Spleen (tissue), 11 donors: ENCODE measurements at regions not wholly inside any gene's neighbourhood (a gene's known extent, or its start where the extent isn't known, plus 50 kb on each side); places are given as distances from the start of the nearest gene placed in this dataset.

ENCODE experiments used
- DNase-seq: peaks from one replicate; pipeline ENCODE4 v3.0.0-alpha.2; 2020
- H3K27ac ChIP-seq, 8 donors: fragments of 200-600 bp; sonication (generic) in 7 of 8; 1 replicate in 4 of 8; 2 replicates in 4 of 8; pipeline versions ENCODE4 v1.5.0 to v1.8.0; 2016 to 2021; ENCODE audit warnings: inconsistent platforms in 4 of 8, mild to moderate bottlenecking in 4 of 8, moderate library complexity in 1 of 8
- H3K27me3 ChIP-seq, 7 donors: fragments of 200-600 bp; sonication (generic) in 6 of 7; replicated peaks in 1 of 7; 1 replicate in 4 of 7; 2 replicates in 3 of 7; pipeline versions ENCODE4 v1.5.0 to v1.8.0; 2016 to 2021; ENCODE audit warnings: inconsistent platforms in 3 of 7, mild to moderate bottlenecking in 1 of 7
- H3K36me3 ChIP-seq, 6 donors: fragments of 200-600 bp; sonication (generic) in 5 of 6; 1 replicate in 4 of 6; 2 replicates in 2 of 6; pipeline versions ENCODE4 v1.5.0 to v1.8.0; 2016 to 2021; ENCODE audit warnings: inconsistent platforms in 2 of 6
- H3K4me1 ChIP-seq, 6 donors: fragments of 200-600 bp; sonication (generic) in 5 of 6; 1 replicate in 3 of 6; 2 replicates in 3 of 6; pipeline versions ENCODE4 v1.5.0 to v1.8.0; 2016 to 2021; ENCODE audit warnings: inconsistent platforms in 3 of 6
- H3K4me3 ChIP-seq, 8 donors: fragments of 200-600 bp; sonication (generic) in 7 of 8; 1 replicate in 4 of 8; 2 replicates in 4 of 8; pipeline versions ENCODE4 v1.5.0 to v1.8.0; 2016 to 2021; ENCODE audit warnings: inconsistent platforms in 4 of 8, mild to moderate bottlenecking in 4 of 8, moderate library complexity in 2 of 8
- H3K9me3 ChIP-seq, 8 donors: fragments of 200-600 bp; sonication (generic) in 7 of 8; 1 replicate in 4 of 8; 2 replicates in 4 of 8; pipeline versions ENCODE4 v1.5.0 to v1.8.0; 2016 to 2021; ENCODE audit warnings: inconsistent platforms in 4 of 8
- POLR2A ChIP-seq, 3 donors: fragments of 450-650 bp; IDR thresholded peaks; one replicate each; pipeline ENCODE4 v1.5.1; 2017; ENCODE audit warnings: antibody characterized with exemption in 3 of 3, mild to moderate bottlenecking in 1 of 3
- POLR2AphosphoS5 ChIP-seq, 3 donors: sonication (generic); formaldehyde crosslinking; IDR thresholded peaks; one replicate each; pipeline ENCODE4 v1.5.1; 2017; ENCODE audit warnings: antibody characterized with exemption in 3 of 3
- WGBS, 5 donors: extraction: QIAGEN DNeasy Blood & Tissue Kit in 3 of 5; methylation state at CpG; one replicate each; pipeline versions ENCODE4 v1.1.5 to v1.1.7; 2013 to 2018; 5-methylcytosine and 5-hydroxymethylcytosine counted together
- intact Hi-C: fragments of 100-400 bp; cut with DNase I; formaldehyde crosslinking; loops from one replicate; pipeline ENCODE4 v1.15.0; 2023; ENCODE audit warnings: low total_unique reads
- TF ChIP-seq, protein P1 (sequence below), 11 experiments: fragments of 200-600 bp in 7 of 11; fragments of 450-650 bp in 4 of 11; sonication (generic) in 4 of 11; IDR thresholded peaks in 8 of 11; conservative IDR thresholded peaks in 3 of 11; 1 replicate in 7 of 11; 2 replicates in 4 of 11; pipeline versions ENCODE4 v1.4.0 to v1.8.0; 2016 to 2021; ENCODE audit warnings: antibody characterized with exemption in 11 of 11, inconsistent platforms in 4 of 11, mild to moderate bottlenecking in 1 of 11
- donor health status: healthy with polysubstance abuse.
- donor health status: DM: no; HTN: no; CAD: no; lungs with moderate emphysema.
- donor health status: DM: no; HTN: no; CAD: no.
- donor health status: Bipolar disorder and iron deficiency.
- donor health status: healthy.
- donor health status: DM: no; HTN: no; CAD: no.
- donor health status: DM: yes; HTN: yes; CAD: no.

DNA sequence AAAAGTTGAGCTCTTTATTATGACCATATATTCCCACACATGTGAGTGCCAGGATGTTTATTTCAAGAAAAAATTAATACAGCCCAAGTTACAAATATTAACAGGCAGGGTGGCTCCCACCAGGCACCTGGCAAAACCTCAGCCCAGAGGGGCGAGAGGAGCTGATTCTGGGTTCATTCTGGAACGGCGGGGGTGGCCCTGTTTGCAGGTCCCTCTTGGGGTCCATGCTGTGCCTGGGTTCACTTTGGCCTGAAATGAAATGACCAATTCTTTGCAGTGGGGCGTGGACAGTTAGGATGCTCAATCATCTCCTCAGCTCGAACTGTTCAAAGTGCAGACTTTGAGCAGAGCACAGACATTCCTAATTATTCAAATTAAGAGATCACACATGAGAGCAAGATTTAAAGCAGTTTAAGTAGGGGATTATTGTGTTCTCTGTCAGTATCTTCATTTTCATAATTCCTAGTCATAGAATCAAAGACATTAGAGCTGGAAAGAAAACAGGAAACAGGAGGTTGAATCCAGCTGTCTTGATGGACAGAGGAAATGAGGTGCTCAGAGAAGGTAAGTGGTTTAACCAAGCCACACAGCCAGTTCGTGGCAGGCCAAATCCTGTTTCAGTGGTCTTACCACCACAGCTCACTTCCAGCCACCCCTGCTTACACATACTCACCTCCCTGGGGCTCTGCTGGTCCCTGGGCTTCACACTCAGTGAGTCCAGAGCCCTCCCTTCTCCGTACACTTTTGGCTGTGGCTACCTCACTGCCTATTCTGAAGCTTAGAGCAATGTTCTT, 363.9 kb upstream of the TNRC6C start:
- 65 to 78% (median 73%) methylated on average over 7 of the region's 7 CpGs for WGBS, 5 donors

GRCh38 chr17:77596491-77597417, 361.7 kb upstream of the TNRC6C start:
- no peak for TF ChIP-seq POLR2AphosphoS5 (IDR thresholded peaks at IDR 0.05)
- TF ChIP-seq POLR2A (IDR thresholded peaks at IDR 0.05), result no peak
- TF ChIP-seq, protein P1, sequence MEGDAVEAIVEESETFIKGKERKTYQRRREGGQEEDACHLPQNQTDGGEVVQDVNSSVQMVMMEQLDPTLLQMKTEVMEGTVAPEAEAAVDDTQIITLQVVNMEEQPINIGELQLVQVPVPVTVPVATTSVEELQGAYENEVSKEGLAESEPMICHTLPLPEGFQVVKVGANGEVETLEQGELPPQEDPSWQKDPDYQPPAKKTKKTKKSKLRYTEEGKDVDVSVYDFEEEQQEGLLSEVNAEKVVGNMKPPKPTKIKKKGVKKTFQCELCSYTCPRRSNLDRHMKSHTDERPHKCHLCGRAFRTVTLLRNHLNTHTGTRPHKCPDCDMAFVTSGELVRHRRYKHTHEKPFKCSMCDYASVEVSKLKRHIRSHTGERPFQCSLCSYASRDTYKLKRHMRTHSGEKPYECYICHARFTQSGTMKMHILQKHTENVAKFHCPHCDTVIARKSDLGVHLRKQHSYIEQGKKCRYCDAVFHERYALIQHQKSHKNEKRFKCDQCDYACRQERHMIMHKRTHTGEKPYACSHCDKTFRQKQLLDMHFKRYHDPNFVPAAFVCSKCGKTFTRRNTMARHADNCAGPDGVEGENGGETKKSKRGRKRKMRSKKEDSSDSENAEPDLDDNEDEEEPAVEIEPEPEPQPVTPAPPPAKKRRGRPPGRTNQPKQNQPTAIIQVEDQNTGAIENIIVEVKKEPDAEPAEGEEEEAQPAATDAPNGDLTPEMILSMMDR (IDR thresholded peaks at IDR 0.05 in 8 of 11, conservative IDR thresholded peaks at IDR 0.05 in 3 of 11), result no peak
- no peaks in the 10 kb centered on the region for H3K36me3 ChIP-seq
- no peak overlapping the region for H3K27ac ChIP-seq
- intact Hi-C loops, result no loop called here
- peak; percentile 55 for DNase-seq
- no peaks in the 10 kb centered on the region for H3K4me1 ChIP-seq
- no peaks in the 10 kb centered on the region for H3K9me3 ChIP-seq
- 70 to 85% (median 82%) methylated on average over 20 to 22 of the region's 22 CpGs for whole genome bisulfite sequencing, 5 donors
- H3K4me3 ChIP-seq, result no peak overlapping the region
- H3K27me3 ChIP-seq, result peaks cover 0 to 17% (median 0%) of the 10 kb centered on the region in 7 donors

More for the DNA sequence above, 363.9 kb upstream of the TNRC6C start:
- TF ChIP-seq, protein P1 (IDR thresholded peaks at IDR 0.05 in 8 of 11, conservative IDR thresholded peaks at IDR 0.05 in 3 of 11), result no peak
- no peak for TF ChIP-seq POLR2AphosphoS5 (IDR thresholded peaks at IDR 0.05)
- TF ChIP-seq POLR2A (IDR thresholded peaks at IDR 0.05), result no peak
- no peaks in the 10 kb centered on the region for H3K4me1 ChIP-seq
- H3K9me3 ChIP-seq, result no peaks in the 10 kb centered on the region
- H3K27me3 ChIP-seq, result peaks cover 0 to 26% (median 0%) of the 10 kb centered on the region in 7 donors
- intact Hi-C loops, result no loop called here
- no peak overlapping the region for H3K27ac ChIP-seq
- DNase-seq, result peak; percentile 44
- no peaks in the 10 kb centered on the region for H3K36me3 ChIP-seq
- H3K4me3 ChIP-seq, result no peak overlapping the region

- no peak overlapping the region for H3K4me3 ChIP-seq
- H3K27me3 ChIP-seq, result peaks cover 0 to 16% (median 0%) of the 10 kb centered on the region in 7 donors
- H3K27ac ChIP-seq, result no peak overlapping the region
- WGBS, 5 donors, result 84 to 93% (median 90%) methylated on average over 17 to 19 of the region's 19 CpGs
- DNase-seq, result peak; percentile 55
- intact Hi-C loops, result no loop called here
- no peak for TF ChIP-seq POLR2AphosphoS5 (IDR thresholded peaks at IDR 0.05)
- no peak for TF ChIP-seq POLR2A (IDR thresholded peaks at IDR 0.05)
- TF ChIP-seq, protein P1 (IDR thresholded peaks at IDR 0.05 in 8 of 11, conservative IDR thresholded peaks at IDR 0.05 in 3 of 11), result no peak
- H3K9me3 ChIP-seq, result no peaks in the 10 kb centered on the region
- H3K36me3 ChIP-seq, result no peaks in the 10 kb centered on the region
- H3K4me1 ChIP-seq, result no peaks in the 10 kb centered on the region
Measured at GRCh38 chr17:77597418-77598240, 360.9 kb upstream of the TNRC6C start.
